Right atrium auricular region (tissue), 2 donors: ENCODE measurements at regions not wholly inside any gene's neighbourhood (a gene's known extent, or its start where the extent isn't known, plus 50 kb on each side); places are given as distances from the start of the nearest gene placed in this dataset.
"Not testable (repeated sequence)": the region's sequence is repeated elsewhere in the genome, so short reads cannot be mapped to it uniquely, and the experiment has no call there.

Experiments
- DNase-seq: peaks from one replicate; pipeline ENCODE4 v3.0.0-alpha.2; 2019; ENCODE audit warnings: low spot score
- H3K27ac ChIP-seq, 2 donors: fragments of 200-600 bp; sonication (generic); 1 replicate in 1 of 2; 2 replicates in 1 of 2; pipeline ENCODE4 v1.5.1; 2016 to 2019
- H3K27me3 ChIP-seq, 2 donors: fragments of 200-600 bp; sonication (generic); one replicate each; pipeline versions ENCODE4 v1.5.1 to v1.6.0; 2017 to 2019
- H3K36me3 ChIP-seq: fragments of 200-600 bp; sonication (generic); one replicate; pipeline ENCODE4 v1.5.1; 2016
- H3K4me1 ChIP-seq, 2 donors: fragments of 200-600 bp; sonication (generic); one replicate each; pipeline versions ENCODE4 v1.5.1 to v1.6.0; 2017 to 2019
- H3K4me3 ChIP-seq, 2 donors: fragments of 200-600 bp; sonication (generic); 1 replicate in 1 of 2; 2 replicates in 1 of 2; pipeline ENCODE4 v1.5.1; 2017 to 2019; ENCODE audit warnings: mild to moderate bottlenecking in 1 of 2, moderate library complexity in 1 of 2
- H3K9me3 ChIP-seq, 2 donors: fragments of 200-600 bp; sonication (generic); one replicate each; pipeline ENCODE4 v1.5.1; 2019
- CTCF ChIP-seq, 2 donors: fragments of 200-600 bp; sonication (generic); IDR thresholded peaks; one replicate each; pipeline ENCODE4 v1.5.1; 2019; ENCODE audit warnings: antibody characterized with exemption in 2 of 2

- Histone ChIP-seq H3K4me3 (no peak overlapping the region), H3K36me3 (no peaks in the 10 kb centered on the region), H3K9me3 (no peaks in the 10 kb centered on the region), H3K27me3 (no peaks in the 10 kb centered on the region), H3K27ac (peak overlapping the region in 1 of 2 donors; percentile 64), H3K4me1 (peaks cover 0 to 22% of the 10 kb centered on the region in 2 donors)
- DNase-seq: no peak
- no peak for TF ChIP-seq CTCF (IDR thresholded peaks at IDR 0.05)
Observed at GRCh38 chr10:94156453-94156852, 162.7 kb downstream of the PLCE1 start.

- not testable (repeated sequence) for H3K27ac ChIP-seq, DNase-seq, H3K27me3 ChIP-seq, H3K36me3 ChIP-seq, H3K9me3 ChIP-seq, H3K4me1 ChIP-seq, H3K4me3 ChIP-seq
Observed at GRCh38 chr10:94165158-94165611, 171.5 kb downstream of the PLCE1 start.

- Histone ChIP-seq H3K4me3 (no peak overlapping the region), H3K9me3 (no peaks in the 10 kb centered on the region), H3K27me3 (no peaks in the 10 kb centered on the region), H3K27ac (no peak overlapping the region), H3K4me1 (peaks cover 0 to 15% of the 10 kb centered on the region in 2 donors), H3K36me3 (no peaks in the 10 kb centered on the region)
- no peak for TF ChIP-seq CTCF (IDR thresholded peaks at IDR 0.05)
- DNase-seq: no peak
Observed at GRCh38 chr10:94172332-94172731, 178.6 kb downstream of the PLCE1 start.

- DNase-seq: no peak
Observed at GRCh38 chr10:94173594-94173993, 179.9 kb downstream of the PLCE1 start.

GRCh38 chr10:94174838-94175237 lies 181.1 kb downstream of the PLCE1 start:
- DNase-seq: no peak
- Histone ChIP-seq H3K27me3 (no peaks in the 10 kb centered on the region), H3K4me3 (no peak overlapping the region), H3K9me3 (no peaks in the 10 kb centered on the region), H3K4me1 (peaks cover 0 to 30% of the 10 kb centered on the region in 2 donors), H3K36me3 (no peaks in the 10 kb centered on the region), H3K27ac (peak overlapping the region in 1 of 2 donors; percentile 28)
- no peak for TF ChIP-seq CTCF (IDR thresholded peaks at IDR 0.05)

More at GRCh38 chr10:94173594-94173993, 179.9 kb downstream of the PLCE1 start:
- no peaks in the 10 kb centered on the region for H3K27me3 ChIP-seq
- H3K4me3 ChIP-seq: no peak overlapping the region
- H3K9me3 ChIP-seq: no peaks in the 10 kb centered on the region
- H3K27ac ChIP-seq: peak overlapping the region in 1 of 2 donors; percentile 28
- no peak for TF ChIP-seq CTCF (IDR thresholded peaks at IDR 0.05)
- H3K36me3 ChIP-seq: no peaks in the 10 kb centered on the region
- H3K4me1 ChIP-seq: peaks cover 0 to 24% of the 10 kb centered on the region in 2 donors

GRCh38 chr10:94178475-94179253 lies 184.1 kb downstream of the NOC3L start:
- no peak overlapping the region for H3K27ac ChIP-seq
- H3K4me1 ChIP-seq: peaks cover 0 to 21% of the 10 kb centered on the region in 2 donors
- no peaks in the 10 kb centered on the region for H3K27me3 ChIP-seq
- no peak overlapping the region for H3K4me3 ChIP-seq
- no peak for TF ChIP-seq CTCF (IDR thresholded peaks at IDR 0.05)
- no peaks in the 10 kb centered on the region for H3K9me3 ChIP-seq
- H3K36me3 ChIP-seq: no peaks in the 10 kb centered on the region
- no peak for DNase-seq
